ENCODE measurements at regions not wholly inside any gene's neighbourhood (a gene's known extent, or its start where the extent isn't known, plus 50 kb on each side); places are given as distances from the start of the nearest gene placed in this dataset.
"Not testable (repeated sequence)": the region's sequence is repeated elsewhere in the genome, so short reads cannot be mapped to it uniquely, and the experiment has no call there.

DNA sequence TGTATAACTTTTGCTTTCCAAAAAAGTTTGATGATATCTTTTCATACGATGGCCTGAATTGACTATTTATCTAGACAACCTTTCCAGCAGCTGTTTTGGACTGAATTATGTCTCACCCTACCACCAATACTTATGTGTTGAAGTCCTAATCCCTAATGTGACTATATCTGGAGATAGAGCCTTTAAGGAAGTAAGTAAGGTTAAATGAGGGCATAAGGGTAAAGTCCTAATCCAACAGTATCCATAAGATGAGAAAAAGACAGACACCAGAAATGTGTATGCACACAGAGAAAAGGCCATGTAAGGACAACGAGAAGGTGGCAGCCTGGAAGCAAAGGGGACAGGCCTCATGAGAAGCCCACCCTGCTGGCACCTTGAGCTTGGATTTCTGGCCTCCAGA, 86.6 kb upstream of the PPARGC1A start:
- no peak for DNase-seq

DNA sequence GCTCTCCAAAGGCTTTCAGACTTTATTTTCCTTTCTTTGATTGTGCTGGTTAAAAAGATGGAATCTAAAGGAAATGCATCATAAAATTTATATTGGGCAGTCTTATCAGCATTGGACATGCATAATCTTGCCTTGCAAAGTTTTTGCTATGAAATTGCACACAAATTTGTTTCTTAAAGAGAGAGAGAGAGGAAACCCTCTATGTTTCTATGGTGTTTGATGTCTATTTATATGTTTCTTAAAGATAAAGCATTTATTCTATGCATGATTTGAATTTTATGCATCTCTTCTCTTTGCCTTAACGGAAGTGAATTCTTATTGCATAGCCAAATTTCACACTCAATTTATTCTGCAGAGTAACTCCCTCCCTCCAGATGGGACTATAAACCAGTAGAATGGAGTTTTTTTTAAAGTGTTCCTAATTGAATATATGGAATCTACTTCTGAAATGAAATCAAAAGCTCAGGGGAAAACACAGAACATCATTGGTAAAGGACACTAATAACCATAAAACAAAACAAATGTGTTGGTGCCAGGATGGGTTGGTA, 83.5 kb upstream of the PPARGC1A start:
- DNase-seq, result no peak

DNA sequence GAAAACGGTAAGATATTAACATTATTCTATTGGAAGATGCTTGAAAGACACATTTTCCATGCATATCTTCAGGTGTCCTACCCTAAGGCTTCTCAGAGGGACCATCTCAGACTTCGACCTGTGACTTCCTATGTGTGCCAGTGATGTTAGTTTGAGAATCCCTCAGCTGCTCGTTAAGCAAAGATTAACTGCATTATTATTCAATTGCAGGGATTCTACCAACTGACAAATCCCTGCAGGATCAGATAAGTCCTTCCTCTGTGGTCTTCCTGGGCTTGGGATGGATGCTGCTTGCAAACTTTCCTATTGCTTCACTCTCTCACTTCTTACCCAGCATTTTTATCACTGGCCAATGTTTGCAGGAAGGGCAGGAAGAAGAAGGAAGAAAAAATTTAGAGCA, 83.0 kb upstream of the PPARGC1A start:
- no peak for DNase-seq

DNA sequence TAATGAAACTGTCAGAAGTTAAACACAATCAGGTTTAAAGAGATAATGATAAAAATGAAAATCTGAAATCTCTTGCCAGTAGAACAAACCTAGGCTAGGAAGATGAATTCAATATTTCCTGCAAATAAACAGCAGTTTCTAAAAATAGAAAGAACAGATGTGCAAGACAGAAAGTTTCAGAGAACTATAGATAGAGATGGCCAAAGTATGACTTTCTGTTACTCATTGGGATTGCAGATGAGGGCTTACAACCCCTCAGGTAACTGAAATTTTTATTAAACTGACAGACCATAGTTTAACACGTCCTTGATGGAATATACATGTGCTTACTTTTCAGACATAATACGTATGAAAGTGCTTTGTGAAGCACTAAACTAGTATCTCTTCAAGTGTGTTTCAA, 82.3 kb upstream of the PPARGC1A start:
- no peak for DNase-seq

DNA sequence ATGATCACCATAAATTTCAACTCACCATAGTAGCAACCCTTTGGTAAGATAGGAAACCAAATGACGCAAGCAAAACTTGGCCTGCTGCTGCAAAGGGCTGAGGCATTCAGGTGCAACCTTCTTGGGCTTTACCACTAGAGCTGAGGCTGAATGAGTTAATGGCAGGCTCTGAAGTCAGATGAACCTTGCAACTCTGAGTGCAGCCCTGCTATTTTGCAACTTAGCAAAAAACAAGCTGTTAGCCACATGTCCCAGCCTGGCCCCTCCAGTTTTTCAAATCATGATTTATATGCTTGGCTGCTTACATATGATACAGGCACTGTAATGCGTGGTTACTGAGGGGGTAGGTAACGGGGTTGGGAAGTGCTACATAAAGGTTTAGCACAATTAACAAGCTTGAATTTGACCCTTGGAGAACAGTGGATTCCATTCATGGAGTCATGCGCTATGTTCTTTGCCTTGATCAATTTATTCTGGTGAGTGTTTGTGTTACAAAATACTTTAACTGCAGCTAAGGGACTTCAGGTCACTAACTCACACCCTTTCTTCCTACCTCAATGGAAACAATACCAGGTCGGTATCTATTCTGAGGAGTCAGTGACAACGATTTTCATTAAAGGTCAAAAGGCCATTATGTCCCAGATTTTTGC, 80.5 kb upstream of the PPARGC1A start:
- DNase-seq, result no peak

DNA sequence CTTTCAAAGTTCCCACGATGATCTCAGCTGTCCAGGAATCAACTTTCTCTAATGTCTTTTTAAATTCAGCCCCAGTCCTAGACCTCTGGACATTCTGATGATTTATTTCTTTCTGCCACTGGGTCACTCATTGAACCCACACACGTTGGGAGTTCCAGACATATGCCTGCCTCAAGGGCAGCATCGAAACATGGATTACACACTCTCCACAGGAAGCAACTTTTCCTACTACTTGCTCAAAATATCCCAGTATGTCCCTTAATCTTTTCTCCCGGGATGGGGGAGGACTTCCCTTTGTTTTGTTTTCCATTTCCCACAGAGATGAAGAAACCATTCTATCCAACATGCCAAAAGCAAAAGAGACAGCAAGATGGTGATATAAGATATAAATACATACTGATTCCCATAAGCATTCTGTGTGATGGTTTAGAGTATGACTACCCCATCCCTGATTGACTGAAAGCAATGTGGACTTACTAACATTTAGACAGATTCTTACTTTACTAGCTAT, 79.8 kb upstream of the PPARGC1A start:
- no peak for DNase-seq

DNA sequence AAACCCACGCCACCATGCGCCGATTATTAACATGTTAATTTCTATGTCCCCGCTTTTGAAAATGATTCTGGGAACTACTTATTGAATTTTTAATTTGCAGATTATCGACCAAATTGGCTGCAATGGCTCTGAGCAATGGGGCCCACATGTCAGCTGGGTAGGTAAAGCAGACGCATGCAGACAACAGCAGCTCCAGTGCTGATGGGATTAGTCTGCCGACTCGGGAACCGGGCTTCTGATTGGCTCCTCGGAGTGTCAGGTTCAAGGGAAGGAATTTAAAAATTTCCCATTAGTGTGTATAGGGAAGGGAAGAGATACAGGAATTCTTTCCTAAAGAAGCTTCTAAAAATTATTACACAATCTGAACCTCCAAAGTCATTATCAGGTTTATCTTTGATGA, 77.4 kb upstream of the PPARGC1A start:
- no peak for DNase-seq

DNA sequence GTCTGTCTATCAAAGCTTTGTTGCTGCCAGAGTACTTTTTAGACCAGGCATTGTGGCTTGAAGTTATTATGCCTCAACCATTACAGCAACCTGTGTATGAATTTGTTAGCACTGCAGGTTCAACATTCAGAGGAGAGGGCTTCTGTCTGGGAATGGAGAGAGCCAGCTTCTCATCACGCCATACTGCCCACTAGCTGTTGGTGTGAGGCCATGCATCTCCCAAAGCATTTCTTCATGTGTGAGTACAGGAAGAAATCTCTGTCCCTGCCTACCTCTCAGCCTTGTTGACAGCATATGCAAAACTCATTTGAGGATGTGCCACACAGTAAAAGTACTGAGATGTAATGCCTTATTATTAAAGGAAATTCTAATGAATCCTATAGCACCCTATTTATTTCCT, 76.9 kb upstream of the PPARGC1A start:
- peak; percentile 17 for DNase-seq

DNA sequence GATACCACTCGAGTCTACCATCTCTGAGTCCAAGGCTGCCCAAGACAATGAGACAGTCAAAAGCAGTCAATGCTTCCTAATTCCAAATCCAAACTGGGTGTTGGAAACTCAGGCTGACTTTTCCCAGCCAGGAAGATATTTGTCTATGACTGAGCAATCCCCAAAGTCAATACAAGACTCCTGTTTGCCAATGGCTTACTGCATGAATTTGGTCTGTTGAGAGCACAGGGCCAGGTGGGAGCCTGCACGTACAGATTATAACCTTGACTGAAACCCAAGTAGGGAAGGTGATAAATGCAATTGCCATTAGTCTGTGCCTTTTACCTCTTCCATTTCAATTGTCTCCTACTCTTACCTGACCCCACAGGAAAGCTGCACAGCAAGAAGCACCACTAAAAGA, 72.6 kb upstream of the PPARGC1A start:
- peak; percentile 41 for DNase-seq

DNA sequence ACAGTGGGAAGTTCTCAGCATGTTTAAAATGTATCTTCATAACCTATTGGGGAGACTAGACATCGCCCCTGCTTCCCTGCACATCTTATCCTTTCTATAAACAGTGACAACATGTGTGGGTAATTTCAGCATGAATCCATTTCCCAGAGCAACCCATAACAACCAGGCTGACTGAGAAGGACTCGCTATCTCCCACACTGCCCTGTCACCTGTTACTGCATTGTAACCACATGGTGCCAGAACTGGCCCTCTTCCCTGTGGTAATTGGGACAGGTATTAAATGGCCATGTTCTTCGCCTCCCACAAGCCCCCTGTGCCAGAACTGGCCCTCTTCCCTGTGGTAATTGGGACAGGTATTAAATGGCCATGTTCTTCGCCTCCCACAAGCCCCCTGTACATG, 71.5 kb upstream of the PPARGC1A start:
- DNase-seq, result not testable (repeated sequence)

DNA sequence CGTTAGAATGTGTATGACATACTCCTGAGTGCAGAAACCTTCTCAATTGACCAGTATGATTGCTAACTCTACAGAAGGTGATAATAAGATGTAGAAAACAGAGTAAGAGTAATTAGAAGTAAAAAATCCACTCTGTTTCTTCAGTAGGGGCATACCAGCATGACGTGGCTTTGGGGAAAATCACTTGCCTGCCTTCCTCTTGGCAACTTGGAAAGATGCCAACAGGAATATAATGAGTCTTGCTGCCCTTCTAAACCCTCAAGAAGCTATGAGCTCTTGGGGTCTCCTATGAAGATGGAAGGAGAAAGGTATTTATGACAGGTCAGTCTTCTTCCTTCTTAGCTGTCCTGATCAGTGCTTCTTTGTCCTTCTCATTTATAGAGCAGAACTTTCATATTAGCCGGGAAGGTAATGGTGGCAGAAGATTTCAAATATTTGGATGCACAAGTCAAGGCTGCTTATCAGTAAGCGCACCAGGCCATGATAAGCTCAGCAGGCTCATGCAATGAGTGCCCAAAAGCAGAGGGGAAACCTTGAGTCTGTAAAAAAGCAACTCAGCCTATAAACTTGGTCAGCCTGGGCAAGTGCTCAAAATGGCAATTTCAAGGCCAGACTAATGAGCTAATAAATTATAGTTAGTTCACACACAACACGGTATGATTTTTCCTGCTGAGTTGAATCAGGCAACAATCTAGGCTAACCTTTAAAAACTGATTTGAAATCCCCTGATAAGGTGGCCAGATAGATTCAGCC, 69.7 kb upstream of the PPARGC1A start:
- DNase-seq, result no peak

DNA sequence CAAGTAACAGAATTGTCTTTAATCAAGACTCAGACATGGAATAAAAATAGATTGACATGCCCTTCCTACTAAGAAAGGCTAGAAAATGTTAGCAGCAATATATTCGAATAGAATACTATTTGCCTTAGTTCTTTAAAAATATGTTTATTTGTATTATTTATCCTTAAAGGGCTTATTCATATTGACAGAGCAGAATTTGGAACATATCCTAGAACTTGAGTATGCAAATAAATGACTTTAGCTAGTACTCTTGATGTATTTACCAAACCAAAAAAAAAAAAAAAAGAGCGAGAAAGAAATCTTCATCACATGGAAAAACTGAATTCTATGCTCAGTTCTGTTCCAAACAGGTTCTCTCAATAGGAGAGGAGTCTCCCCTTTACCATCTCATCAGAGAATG, 68.9 kb upstream of the PPARGC1A start:
- DNase-seq, result no peak

DNA sequence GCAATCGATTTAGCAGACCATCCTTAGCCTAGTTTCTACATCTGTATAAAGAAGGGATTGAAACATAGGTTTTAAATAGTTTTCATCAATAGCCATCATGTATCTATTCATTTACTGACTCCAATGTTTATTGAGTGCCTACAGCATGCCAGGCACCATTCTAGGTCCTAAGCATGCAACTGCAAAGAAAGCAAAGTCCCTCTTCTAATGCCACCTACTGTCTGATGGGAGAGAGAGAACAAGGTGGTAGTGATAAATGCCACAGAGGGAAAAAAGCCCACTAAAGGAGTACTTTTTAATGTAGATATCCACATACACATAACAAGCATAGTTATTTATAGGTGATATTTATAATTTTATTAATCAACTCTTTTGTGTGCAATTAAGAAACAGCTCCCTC, 67.6 kb upstream of the PPARGC1A start:
- DNase-seq, result no peak

DNA sequence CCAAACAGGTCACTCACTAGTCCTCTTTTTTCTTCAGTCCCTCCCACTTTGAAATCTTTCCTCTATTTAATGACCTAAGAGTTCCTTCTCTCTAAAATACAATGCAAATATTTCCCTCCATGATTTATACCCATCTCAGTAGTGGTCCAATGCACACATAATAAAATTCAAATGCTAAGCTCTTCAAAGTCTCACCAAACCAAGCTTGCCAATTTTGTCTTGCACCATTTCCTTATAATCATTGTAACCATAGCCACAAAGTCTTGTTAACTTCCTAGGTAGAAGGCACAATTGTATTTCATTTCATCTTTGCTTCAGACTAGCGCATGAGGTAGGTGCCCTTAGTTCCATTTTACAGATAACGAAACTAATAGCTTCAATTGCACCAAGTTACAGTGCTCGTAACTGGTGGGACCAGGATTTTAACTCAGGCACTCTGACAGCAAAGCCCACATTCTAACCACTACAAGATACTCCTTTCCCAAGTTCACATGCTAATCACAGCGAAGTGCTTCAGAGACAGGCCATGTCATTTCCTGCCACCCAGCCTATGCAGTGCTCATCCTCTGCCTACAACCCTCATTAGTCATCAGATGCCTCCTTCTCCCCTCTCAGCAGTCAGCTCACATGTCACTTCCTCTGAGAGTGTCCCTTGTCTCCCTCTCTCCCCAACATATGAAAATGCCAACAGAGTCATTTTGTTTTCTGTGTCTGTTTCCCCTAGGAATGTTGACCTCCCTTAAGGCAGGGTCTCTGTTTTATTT, 66.9 kb upstream of the PPARGC1A start:
- no peak for DNase-seq

DNA sequence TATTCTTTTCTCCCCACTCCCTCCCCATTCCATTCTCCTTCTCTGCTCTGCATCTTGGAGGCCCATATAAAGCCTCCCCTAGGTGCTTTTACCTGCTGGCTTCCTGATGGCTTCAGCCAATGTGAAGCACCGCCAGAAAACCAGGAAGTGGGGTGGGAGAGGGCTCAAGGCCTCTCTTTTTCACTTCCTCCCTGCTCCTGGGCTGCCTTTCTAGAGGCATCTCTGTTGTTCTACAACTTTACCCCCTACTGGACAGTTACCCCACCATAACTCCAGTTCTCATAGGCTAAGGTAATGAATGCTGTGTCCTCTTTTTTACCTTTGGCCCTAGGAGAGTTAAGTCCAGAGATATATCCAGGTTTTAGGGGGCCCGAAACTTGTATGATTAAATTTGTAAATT, 62.4 kb upstream of the PPARGC1A start:
- no peak for DNase-seq

DNA sequence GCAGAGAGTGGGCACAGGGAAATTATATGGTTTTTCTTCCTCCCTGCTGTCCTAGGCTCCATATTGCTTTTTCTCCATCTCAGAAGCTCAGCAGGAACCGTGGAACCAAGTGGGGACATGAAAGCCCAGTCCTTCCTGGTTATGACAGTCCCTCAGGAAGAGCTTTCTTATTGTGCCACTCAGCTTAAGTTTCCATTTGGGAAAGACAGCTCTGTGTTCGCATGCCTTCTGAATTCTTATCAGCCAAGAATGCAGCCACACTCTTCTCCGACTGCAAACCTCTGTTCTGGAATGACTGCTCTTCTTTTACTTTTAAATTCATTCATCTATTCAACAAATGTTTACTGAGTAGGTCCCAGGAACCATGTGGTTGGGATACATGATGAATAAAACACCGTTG, 58.0 kb upstream of the PPARGC1A start:
- no peak for DNase-seq

DNA sequence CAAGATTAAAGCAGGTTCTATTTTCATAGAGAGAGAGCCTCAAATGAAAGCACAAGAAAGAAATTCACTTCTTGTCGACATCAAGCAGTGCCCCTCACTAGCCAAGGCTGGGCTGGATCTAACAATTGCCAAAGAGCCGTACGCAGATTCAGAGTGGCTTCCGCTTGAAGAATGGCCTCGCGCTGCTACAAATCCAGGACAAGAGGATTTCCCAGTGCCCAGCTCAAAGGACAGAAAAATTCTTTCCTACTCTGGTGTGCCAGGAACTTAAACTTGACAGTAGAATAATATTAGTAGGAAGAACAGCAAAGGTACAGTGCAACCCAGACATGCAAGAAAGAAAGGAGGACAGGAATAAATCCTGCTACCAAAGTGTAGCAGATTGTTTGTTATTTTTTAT, 56.5 kb upstream of the PPARGC1A start:
- DNase-seq, result no peak

DNA sequence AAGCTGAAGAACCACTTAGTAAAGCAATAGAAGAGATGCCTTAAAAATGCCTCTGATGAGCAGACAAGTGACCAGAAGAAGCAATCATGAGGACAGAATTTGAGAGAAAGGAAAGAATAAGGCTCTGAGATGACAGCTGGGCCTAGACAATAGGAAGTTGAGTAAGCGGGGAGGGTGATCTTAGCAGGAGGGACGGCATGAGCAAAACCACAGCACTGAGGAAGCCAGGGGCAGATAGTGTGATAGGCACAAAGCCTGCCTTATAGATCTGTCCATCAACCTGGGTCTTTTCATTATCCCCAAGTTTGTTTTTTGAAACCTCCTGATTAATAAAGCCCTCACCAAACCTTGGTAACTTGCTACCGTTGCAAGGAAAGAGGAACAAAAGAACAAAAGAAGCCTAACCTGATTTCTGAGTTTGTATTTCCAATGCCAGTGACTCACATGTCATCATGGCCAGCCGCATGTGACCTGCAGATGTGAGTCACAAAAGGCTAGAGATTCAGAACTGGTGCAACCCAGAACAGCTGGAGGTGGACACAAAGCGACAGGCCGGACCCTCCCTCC, 55.7 kb upstream of the PPARGC1A start:
- DNase-seq, result no peak

DNA sequence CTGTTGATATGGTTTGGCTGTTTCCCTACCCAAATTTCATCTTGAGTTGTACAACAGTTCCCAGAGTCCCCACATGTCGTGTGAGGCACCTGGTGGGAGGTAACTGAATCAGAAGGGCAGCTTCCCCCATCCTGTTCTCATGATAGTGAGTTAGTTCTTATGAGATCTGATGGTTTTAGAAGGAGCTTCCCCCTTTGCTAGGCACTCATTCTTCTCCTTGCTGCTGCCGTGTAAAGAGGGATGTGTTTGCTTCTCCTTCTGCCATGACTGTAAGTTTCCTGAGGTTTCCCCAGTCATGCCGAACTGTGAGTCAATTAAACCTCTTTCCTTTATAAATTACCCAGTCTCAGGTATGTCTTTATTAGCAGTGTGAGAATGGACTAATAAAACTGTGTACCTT, 54.7 kb upstream of the PPARGC1A start:
- not testable (repeated sequence) for DNase-seq

DNA sequence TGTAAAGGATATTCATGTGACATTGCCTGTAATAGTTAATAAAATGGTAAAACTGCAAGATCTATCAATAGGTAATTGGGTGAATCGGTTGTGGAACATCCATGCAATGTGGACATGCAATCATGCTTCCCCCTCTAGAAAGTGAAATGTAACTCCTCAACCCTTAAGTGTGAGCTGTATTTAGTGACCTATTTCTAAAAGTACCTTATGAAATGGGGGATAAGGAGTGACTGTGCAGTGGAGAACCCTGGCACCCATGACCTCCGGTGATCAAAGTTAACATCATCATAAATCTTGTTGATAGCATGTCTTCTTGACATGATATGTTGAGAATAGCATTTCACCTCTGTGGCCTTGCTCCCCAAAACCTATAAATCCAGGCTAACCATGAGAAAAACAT, 53.6 kb upstream of the PPARGC1A start:
- no peak for DNase-seq

DNA sequence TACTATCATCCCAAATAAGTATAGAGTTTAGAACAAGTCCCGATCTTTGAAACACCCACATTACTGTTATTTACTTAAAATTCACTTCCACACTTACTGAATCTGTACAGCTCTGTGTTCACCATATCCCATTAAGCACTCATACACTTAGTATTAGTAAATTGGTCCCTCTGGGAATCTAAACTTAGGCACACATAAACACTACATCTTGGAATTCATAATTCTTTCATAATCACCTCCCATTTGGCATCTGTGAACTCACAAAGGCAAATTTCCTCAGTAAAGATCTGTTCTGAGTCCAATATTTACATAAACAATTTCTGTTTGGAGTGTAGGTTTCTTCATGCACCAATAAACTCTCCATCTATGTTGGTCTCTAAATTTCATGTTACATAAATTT, 52.6 kb upstream of the PPARGC1A start:
- no peak for DNase-seq
